Gastroesophageal sphincter (tissue), 3 donors: ENCODE measurements at regions not wholly inside any gene's neighbourhood (a gene's known extent, or its start where the extent isn't known, plus 50 kb on each side); places are given as distances from the start of the nearest gene placed in this dataset.

Experiments used
- POLR2A ChIP-seq, 2 donors: fragments of 450-650 bp; IDR thresholded peaks; one replicate each; pipeline ENCODE4 v1.6.1; 2017; ENCODE audit warnings: antibody characterized with exemption in 2 of 2, mild to moderate bottlenecking in 2 of 2, moderate library complexity in 1 of 2
- TF ChIP-seq, protein P1 (sequence below), 4 experiments: fragments of 200-600 bp in 2 of 4; fragments of 450-650 bp in 2 of 4; sonication (generic) in 1 of 4; IDR thresholded peaks; one replicate each; pipeline ENCODE4 v1.5.1; 2017 to 2019; ENCODE audit warnings: antibody characterized with exemption in 4 of 4, mild to moderate bottlenecking in 2 of 4, moderate library complexity in 2 of 4

DNA sequence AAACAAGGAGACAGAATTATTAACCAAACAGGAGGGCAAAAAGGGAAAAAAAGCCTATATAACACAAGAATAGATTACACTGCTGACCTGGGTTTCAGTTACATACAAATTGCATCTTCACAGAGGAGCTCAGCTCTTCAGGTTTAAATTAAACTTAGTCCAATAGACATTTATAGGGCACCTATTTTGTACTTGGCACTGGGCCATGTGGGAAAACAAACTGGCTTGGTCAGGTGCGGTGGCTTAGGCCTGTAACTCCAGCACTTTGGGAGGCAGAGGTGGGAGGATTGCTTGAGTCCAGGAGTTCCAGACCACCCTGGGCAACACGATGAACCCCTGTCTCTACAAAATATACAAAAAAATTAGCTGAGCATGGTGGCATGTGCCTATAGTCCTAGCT, 62.3 kb upstream of the CCDC6 start:
- no peak for TF ChIP-seq POLR2A (IDR thresholded peaks at IDR 0.05)
- TF ChIP-seq, protein P1, sequence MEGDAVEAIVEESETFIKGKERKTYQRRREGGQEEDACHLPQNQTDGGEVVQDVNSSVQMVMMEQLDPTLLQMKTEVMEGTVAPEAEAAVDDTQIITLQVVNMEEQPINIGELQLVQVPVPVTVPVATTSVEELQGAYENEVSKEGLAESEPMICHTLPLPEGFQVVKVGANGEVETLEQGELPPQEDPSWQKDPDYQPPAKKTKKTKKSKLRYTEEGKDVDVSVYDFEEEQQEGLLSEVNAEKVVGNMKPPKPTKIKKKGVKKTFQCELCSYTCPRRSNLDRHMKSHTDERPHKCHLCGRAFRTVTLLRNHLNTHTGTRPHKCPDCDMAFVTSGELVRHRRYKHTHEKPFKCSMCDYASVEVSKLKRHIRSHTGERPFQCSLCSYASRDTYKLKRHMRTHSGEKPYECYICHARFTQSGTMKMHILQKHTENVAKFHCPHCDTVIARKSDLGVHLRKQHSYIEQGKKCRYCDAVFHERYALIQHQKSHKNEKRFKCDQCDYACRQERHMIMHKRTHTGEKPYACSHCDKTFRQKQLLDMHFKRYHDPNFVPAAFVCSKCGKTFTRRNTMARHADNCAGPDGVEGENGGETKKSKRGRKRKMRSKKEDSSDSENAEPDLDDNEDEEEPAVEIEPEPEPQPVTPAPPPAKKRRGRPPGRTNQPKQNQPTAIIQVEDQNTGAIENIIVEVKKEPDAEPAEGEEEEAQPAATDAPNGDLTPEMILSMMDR (IDR thresholded peaks at IDR 0.05): no peak
